ENCODE measurements at regions not wholly inside any gene's neighbourhood (a gene's known extent, or its start where the extent isn't known, plus 50 kb on each side); places are given as distances from the start of the nearest gene placed in this dataset.
"Not testable (repeated sequence)": the region's sequence is repeated elsewhere in the genome, so short reads cannot be mapped to it uniquely, and the experiment has no call there.

DNA sequence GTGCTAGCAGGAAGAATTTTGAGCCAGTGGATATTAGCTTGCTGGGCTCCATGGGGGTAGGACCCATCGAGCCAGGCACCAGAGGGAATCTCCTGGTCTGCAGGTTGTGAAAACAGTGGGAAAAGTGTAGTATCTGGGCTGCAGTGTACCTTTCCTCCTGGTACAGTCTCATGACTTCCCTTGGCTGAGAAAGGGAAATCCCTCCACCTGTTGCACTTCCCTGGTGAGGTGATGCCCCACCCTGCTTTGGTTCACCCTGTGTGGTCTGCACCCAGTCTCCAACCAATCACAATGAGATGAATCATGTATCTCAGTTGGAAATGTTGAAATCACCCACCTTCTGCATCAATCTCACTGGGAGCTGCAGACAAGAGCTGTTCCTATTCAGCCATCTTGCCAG lies 341.4 kb upstream of the IRS4 start:
- Mint-ChIP-seq H3K27ac (no peak overlapping the region), H3K4me3 (no peak overlapping the region), H3K27me3 (no peaks in the 10 kb centered on the region), H3K36me3 (no peaks in the 10 kb centered on the region), H3K4me1 (no peaks in the 10 kb centered on the region), H3K9me3 (peaks cover 1% of the 10 kb centered on the region)
- no peak for ATAC-seq (ENCODE audit: low read depth)
- DNase-seq: no peak
- POLR2A ChIA-PET: no interaction called here

GRCh38 chrX:109054181-109054581 lies 317.8 kb upstream of the IRS4 start:
- ATAC-seq (ENCODE audit: low read depth); H3K36me3 Mint-ChIP-seq; H3K9me3 Mint-ChIP-seq; H3K4me1 Mint-ChIP-seq; H3K4me3 Mint-ChIP-seq; POLR2A ChIA-PET; H3K27me3 Mint-ChIP-seq; H3K27ac Mint-ChIP-seq: not testable (repeated sequence)
- DNase-seq: peak; percentile 12

- POLR2A ChIA-PET: no interaction called here
- H3K36me3 Mint-ChIP-seq: no peaks in the 10 kb centered on the region
- no peaks in the 10 kb centered on the region for H3K9me3 Mint-ChIP-seq
- H3K4me3 Mint-ChIP-seq: no peak overlapping the region
- no peaks in the 10 kb centered on the region for H3K27me3 Mint-ChIP-seq
- no peak overlapping the region for H3K27ac Mint-ChIP-seq
- DNase-seq (no peak), ATAC-seq (ENCODE audit: low read depth) (no peak)
- H3K4me1 Mint-ChIP-seq: no peaks in the 10 kb centered on the region
Observed at GRCh38 chrX:109049903-109050302, 313.5 kb upstream of the IRS4 start.

GRCh38 chrX:109049416-109049815 lies 313.1 kb upstream of the IRS4 start:
- no peak for ATAC-seq (ENCODE audit: low read depth)

GRCh38 chrX:109040057-109040456 lies 303.7 kb upstream of the IRS4 start:
- ATAC-seq (ENCODE audit: low read depth) (no peak), DNase-seq (no peak)
- POLR2A ChIA-PET: no interaction called here
- H3K36me3 Mint-ChIP-seq: no peaks in the 10 kb centered on the region
- H3K9me3 Mint-ChIP-seq: no peaks in the 10 kb centered on the region
- no peak overlapping the region for H3K27ac Mint-ChIP-seq
- H3K27me3 Mint-ChIP-seq: no peaks in the 10 kb centered on the region
- H3K4me1 Mint-ChIP-seq: no peaks in the 10 kb centered on the region
- no peak overlapping the region for H3K4me3 Mint-ChIP-seq

More at GRCh38 chrX:109049416-109049815, 313.1 kb upstream of the IRS4 start:
- H3K36me3 Mint-ChIP-seq: no peaks in the 10 kb centered on the region
- no peak for DNase-seq
- H3K27me3 Mint-ChIP-seq: no peaks in the 10 kb centered on the region
- no peaks in the 10 kb centered on the region for H3K4me1 Mint-ChIP-seq
- no peak overlapping the region for H3K27ac Mint-ChIP-seq
- H3K9me3 Mint-ChIP-seq: no peaks in the 10 kb centered on the region
- H3K4me3 Mint-ChIP-seq: no peak overlapping the region
- POLR2A ChIA-PET: no interaction called here

DNA sequence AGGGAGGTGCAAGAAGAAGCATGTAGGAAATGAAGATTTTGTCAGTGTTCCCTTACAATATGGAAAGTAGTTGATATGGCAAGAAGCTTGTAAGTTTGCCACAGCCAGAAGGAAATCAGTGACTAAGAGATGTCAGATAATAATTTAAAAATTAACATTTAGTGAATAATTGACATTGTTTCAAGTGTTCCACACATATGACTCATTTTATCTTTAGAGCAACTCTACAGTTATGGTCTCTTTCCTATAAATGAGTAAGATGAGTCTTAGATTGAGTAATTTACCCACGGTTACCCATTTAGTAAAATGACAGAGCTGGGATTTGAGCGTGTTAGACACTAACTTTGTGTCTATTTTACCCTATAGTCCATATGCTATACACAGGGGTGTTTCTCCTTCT lies 300.3 kb upstream of the IRS4 start:
- Mint-ChIP-seq H3K27ac (no peak overlapping the region), H3K36me3 (no peaks in the 10 kb centered on the region), H3K9me3 (no peaks in the 10 kb centered on the region), H3K4me3 (no peak overlapping the region), H3K4me1 (no peaks in the 10 kb centered on the region), H3K27me3 (no peaks in the 10 kb centered on the region)
- no peak for DNase-seq
- no peak for ATAC-seq (ENCODE audit: low read depth)
- POLR2A ChIA-PET: no interaction called here

GRCh38 chrX:108993909-108994308 lies 257.5 kb upstream of the IRS4 start:
- no peak for ATAC-seq (ENCODE audit: low read depth)
- POLR2A ChIA-PET: no interaction called here

DNA sequence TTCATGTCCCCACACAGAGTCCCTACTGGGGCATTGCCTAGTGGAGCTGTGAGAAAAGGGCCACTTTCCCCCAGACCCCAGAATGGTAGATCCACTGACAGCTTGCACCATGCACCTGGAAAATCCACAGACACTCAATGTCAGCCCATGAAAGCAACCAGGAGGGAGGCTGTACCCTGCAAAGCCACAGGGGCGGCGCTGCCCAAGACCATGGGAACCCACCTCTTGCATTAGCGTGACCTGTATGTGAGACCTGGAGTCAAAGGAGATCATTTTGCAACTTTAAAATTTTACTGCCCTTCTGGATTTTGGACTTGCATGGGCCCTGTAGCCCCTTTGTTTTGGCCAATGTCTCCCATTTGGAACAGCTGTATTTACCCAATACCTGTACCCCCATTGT lies 236.5 kb upstream of the IRS4 start:
- H3K27me3 Mint-ChIP-seq; DNase-seq; H3K4me3 Mint-ChIP-seq; H3K4me1 Mint-ChIP-seq; H3K36me3 Mint-ChIP-seq; ATAC-seq (ENCODE audit: low read depth); POLR2A ChIA-PET; H3K9me3 Mint-ChIP-seq; H3K27ac Mint-ChIP-seq: not testable (repeated sequence)

More at GRCh38 chrX:108993909-108994308, 257.5 kb upstream of the IRS4 start:
- Mint-ChIP-seq H3K27me3 (no peaks in the 10 kb centered on the region), H3K9me3 (peaks cover 6% of the 10 kb centered on the region), H3K27ac (no peak overlapping the region), H3K36me3 (no peaks in the 10 kb centered on the region), H3K4me1 (no peaks in the 10 kb centered on the region), H3K4me3 (no peak overlapping the region)
- DNase-seq: no peak

GRCh38 chrX:108947205-108947604 lies 210.8 kb upstream of the IRS4 start:
- no peaks in the 10 kb centered on the region for H3K9me3 Mint-ChIP-seq
- no peak overlapping the region for H3K4me3 Mint-ChIP-seq
- no peaks in the 10 kb centered on the region for H3K36me3 Mint-ChIP-seq
- no peaks in the 10 kb centered on the region for H3K27me3 Mint-ChIP-seq
- H3K27ac Mint-ChIP-seq: no peak overlapping the region
- ATAC-seq (ENCODE audit: low read depth) (no peak), DNase-seq (no peak)
- no peaks in the 10 kb centered on the region for H3K4me1 Mint-ChIP-seq
- POLR2A ChIA-PET: no interaction called here

DNA sequence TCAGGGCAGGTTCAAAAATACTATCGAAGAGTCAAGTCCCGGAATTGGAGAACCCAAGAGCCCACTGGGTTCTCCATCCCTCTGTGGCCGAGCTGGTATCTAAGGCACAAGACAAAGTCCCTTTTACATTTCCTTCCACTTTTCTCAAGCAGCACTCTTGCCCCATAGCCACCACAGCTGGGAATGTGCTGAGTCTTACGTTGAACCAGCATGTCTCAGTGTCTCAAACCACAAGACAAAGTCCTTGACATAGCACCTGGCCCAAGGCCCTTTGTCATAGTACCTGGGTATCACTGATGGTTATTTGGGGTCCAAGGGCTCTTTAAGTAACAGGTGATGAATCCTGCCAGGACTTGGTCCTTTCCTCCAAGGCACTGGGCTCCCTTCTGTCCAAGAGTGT lies 210.2 kb upstream of the IRS4 start:
- H3K27ac Mint-ChIP-seq: no peak overlapping the region
- no peaks in the 10 kb centered on the region for H3K27me3 Mint-ChIP-seq
- H3K4me3 Mint-ChIP-seq: no peak overlapping the region
- H3K36me3 Mint-ChIP-seq: no peaks in the 10 kb centered on the region
- ATAC-seq (ENCODE audit: low read depth) (no peak), DNase-seq (no peak)
- no peaks in the 10 kb centered on the region for H3K9me3 Mint-ChIP-seq
- H3K4me1 Mint-ChIP-seq: no peaks in the 10 kb centered on the region
- POLR2A ChIA-PET: no interaction called here

GRCh38 chrX:108945883-108946523 lies 209.6 kb upstream of the IRS4 start:
- H3K9me3 Mint-ChIP-seq: no peaks in the 10 kb centered on the region

DNA sequence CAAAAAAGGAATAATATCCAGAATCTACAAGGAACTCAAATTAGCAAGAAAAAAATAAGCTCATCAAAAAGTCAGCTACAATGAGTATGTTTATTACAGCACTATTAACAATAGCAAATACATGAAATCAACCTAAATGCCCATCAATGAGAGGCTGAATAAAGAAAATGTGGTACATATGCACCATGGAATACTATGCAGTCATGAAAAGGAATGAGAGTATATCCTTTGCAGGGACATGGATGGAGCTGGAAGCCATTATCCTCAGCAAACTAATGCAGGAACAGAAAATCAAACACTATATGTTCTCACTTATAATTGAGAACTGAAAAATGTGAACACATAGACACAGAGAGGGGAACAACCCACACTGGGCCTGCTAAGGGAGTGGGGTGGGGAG lies 178.4 kb upstream of the IRS4 start:
- H3K27ac Mint-ChIP-seq: no peak overlapping the region
- POLR2A ChIA-PET: no interaction called here
- no peak for DNase-seq
- H3K4me3 Mint-ChIP-seq: no peak overlapping the region
- no peaks in the 10 kb centered on the region for H3K36me3 Mint-ChIP-seq
- no peaks in the 10 kb centered on the region for H3K9me3 Mint-ChIP-seq
- no peaks in the 10 kb centered on the region for H3K4me1 Mint-ChIP-seq
- no peaks in the 10 kb centered on the region for H3K27me3 Mint-ChIP-seq
- no peak for ATAC-seq (ENCODE audit: low read depth)

More at GRCh38 chrX:108945883-108946523, 209.6 kb upstream of the IRS4 start:
- ATAC-seq (ENCODE audit: low read depth) (no peak), DNase-seq (no peak)
- H3K27me3 Mint-ChIP-seq: no peaks in the 10 kb centered on the region
- H3K36me3 Mint-ChIP-seq: no peaks in the 10 kb centered on the region
- POLR2A ChIA-PET: no interaction called here
- no peak overlapping the region for H3K27ac Mint-ChIP-seq
- H3K4me3 Mint-ChIP-seq: no peak overlapping the region
- H3K4me1 Mint-ChIP-seq: no peaks in the 10 kb centered on the region

- not testable (repeated sequence) for H3K36me3 Mint-ChIP-seq
Observed at GRCh38 chrX:108903831-108904230, 167.5 kb upstream of the IRS4 start.

DNA sequence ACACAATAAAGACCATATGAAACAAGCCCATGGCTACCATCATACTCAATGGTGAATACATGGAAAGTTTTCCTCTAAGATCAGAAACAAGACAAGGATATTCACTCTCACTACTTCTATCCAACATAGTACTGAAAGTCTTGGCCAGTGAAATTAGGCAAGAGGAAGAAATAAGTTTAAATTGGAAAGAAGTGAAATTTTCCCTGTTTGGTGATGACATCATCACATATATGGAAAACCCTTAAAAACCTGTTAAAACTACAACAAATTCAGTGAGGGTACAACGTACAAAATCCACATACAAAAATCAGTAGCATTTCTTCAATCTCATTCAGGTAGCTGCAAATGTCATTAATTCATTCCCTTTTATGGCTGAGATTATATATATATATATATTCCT lies 164.0 kb upstream of the IRS4 start:
- peaks cover 4% of the 10 kb centered on the region for H3K9me3 Mint-ChIP-seq
- H3K36me3 Mint-ChIP-seq: no peaks in the 10 kb centered on the region
- H3K4me1 Mint-ChIP-seq: no peaks in the 10 kb centered on the region
- no peak overlapping the region for H3K27ac Mint-ChIP-seq
- POLR2A ChIA-PET: no interaction called here
- no peak for ATAC-seq (ENCODE audit: low read depth)
- no peaks in the 10 kb centered on the region for H3K27me3 Mint-ChIP-seq
- no peak overlapping the region for H3K4me3 Mint-ChIP-seq
- no peak for DNase-seq

More at GRCh38 chrX:108903831-108904230, 167.5 kb upstream of the IRS4 start:
- H3K9me3 Mint-ChIP-seq; H3K27ac Mint-ChIP-seq; H3K4me3 Mint-ChIP-seq; DNase-seq; POLR2A ChIA-PET; ATAC-seq (ENCODE audit: low read depth); H3K27me3 Mint-ChIP-seq; H3K4me1 Mint-ChIP-seq: not testable (repeated sequence)

DNA sequence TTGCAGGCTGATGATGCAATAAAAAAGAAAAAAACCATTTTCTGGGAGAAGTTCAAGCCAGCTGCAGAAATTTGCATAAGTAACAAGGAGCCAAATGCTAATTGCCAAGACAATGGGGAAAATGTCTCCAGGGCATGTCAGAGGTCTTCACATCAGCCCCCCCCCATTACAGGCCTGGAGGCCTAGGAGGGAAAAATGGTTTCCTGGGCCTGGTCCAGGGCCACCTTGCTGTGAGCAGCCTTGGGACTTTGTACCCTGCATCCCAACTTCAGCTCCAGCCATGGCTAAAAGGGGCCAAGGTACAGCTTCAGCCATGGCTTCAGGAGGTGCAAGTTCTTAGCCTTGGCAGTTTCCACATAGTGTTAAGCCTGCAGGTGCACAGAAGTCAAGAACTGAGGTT lies 160.0 kb upstream of the IRS4 start:
- H3K27me3 Mint-ChIP-seq; H3K9me3 Mint-ChIP-seq; H3K4me1 Mint-ChIP-seq; H3K36me3 Mint-ChIP-seq; H3K27ac Mint-ChIP-seq; ATAC-seq (ENCODE audit: low read depth); DNase-seq; POLR2A ChIA-PET; H3K4me3 Mint-ChIP-seq: not testable (repeated sequence)

All from activated naive CD8-positive, alpha-beta T cell treated with anti-CD3 and anti-CD28 coated beads, Interleukin-2, amount 10 ng/mL, durations not matched to agents 7 days and 5 days (primary cell).